ENCODE measurements at regions not wholly inside any gene's neighbourhood (a gene's known extent, or its start where the extent isn't known, plus 50 kb on each side); places are given as distances from the start of the nearest gene placed in this dataset.

DNA sequence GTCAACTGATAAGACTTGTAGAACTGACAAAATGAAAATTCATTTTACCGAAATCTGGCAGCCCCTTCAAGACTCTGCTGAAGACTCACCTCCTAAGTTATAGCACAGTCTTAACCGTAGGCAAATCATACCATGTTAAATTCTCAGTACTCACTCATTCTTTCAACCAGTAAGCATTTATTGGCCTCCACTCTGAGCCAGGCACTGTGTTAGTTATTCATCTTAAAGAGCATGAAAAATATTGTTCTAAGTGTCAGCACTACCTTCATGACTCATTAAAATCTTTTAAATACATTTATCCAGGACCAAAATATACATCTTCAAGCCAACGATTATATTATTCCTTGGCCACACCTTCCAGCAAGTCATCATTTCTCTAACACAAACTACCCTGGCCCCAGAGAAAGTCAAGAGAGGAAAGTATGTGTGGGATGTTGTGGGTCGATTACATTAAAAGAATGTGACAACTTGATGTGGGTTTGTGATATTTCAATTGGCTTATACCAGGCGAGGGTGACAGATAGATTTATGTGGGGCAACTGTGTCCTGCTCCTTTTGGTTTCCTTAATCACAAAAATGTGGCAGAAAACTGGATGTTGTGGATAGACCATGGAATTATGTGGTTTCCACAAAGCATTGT is 55.0 kb downstream of the TMEM30B start:
- H2BK120ac ChIP-seq (ENCODE audit: low read depth, low read length) = no peak overlapping the region
- no peak overlapping the region for H3K18ac ChIP-seq (ENCODE audit: low read depth in 1 of 2, low read length in 2 of 2)
- H3K4ac ChIP-seq (ENCODE audit: low read depth in 1 of 2, low read length in 2 of 2) = no peak overlapping the region
- WGBS = 61% methylated on average over 5 of the region's 5 CpGs
- H3K36me3 ChIP-seq (ENCODE audit: control insufficient read depth in 1 of 2, insufficient read depth in 2 of 2, low read depth in 1 of 2, low read length in 2 of 2) = no peaks in the 10 kb centered on the region
- no peak overlapping the region for H4K91ac ChIP-seq (ENCODE audit: low read length)
- no peak overlapping the region for H3K23ac ChIP-seq (ENCODE audit: low read length in 2 of 2)
- H2AFZ ChIP-seq (ENCODE audit: low read depth, low read length) = no peak overlapping the region
- H4K8ac ChIP-seq (ENCODE audit: low read length) = no peak overlapping the region
- no peaks in the 10 kb centered on the region for H3K79me1 ChIP-seq (replicated peaks; ENCODE audit: low read length, poor library complexity, severe bottlenecking)
- H3K4me3 ChIP-seq (ENCODE audit: insufficient read depth in 1 of 2, low read depth in 1 of 2, low read length in 2 of 2) = no peak overlapping the region
- H3K4me2 ChIP-seq (ENCODE audit: low read length, poor library complexity, severe bottlenecking) = no peak overlapping the region
- no peak overlapping the region for H3K27ac ChIP-seq (ENCODE audit: low read length, poor library complexity, severe bottlenecking)
- H2BK15ac ChIP-seq (ENCODE audit: low read depth, poor library complexity, severe bottlenecking) = no peak overlapping the region
- H2BK12ac ChIP-seq (ENCODE audit: low read length in 2 of 2) = no peak overlapping the region
- no peak overlapping the region for H3K14ac ChIP-seq (ENCODE audit: low read length in 2 of 2)
- H3K4me1 ChIP-seq (ENCODE audit: control insufficient read depth, insufficient read depth, low read depth, low read length) = no peaks in the 10 kb centered on the region
- no peak overlapping the region for H2BK5ac ChIP-seq (ENCODE audit: low read depth, low read length, poor library complexity, severe bottlenecking)
- no peak overlapping the region for H3K9ac ChIP-seq (ENCODE audit: low read length)
- no peak overlapping the region for H2AK5ac ChIP-seq (ENCODE audit: low read length, severe bottlenecking)
- peaks cover 0 to 7% of the 10 kb centered on the region in 2 experiments for H3K27me3 ChIP-seq (ENCODE audit: control insufficient read depth in 1 of 2, insufficient read depth in 1 of 2, low read length in 2 of 2)
- no peak for DNase-seq
- H3K9me3 ChIP-seq (ENCODE audit: control insufficient read depth, low read length) = no peaks in the 10 kb centered on the region

DNA sequence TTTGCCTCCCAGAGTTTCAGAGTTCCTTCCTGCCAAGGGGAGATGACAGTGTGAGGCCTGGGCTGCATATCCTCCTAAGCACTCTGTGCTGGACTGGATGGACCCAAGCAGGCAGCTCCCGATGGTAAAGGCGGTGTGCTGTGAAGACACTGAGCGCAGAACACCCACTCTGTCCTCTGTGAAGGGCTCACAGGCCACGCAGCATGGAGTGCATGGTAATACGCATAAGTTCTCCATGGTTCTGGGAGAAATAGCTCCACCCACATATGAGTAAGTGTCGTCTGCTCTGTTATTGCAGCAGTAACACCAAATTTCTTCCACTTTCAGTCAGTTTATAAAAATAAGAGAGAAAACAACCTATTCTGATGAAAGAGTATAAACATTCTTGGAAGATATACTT is 55.8 kb downstream of the TMEM30B start:
- Histone ChIP-seq H3K4me3 (ENCODE audit: insufficient read depth in 1 of 2, low read depth in 1 of 2, low read length in 2 of 2) (no peak overlapping the region), H2AFZ (ENCODE audit: low read depth, low read length) (no peak overlapping the region), H3K27me3 (ENCODE audit: control insufficient read depth in 1 of 2, insufficient read depth in 1 of 2, low read length in 2 of 2) (peaks cover 0 to 7% of the 10 kb centered on the region in 2 experiments), H3K14ac (ENCODE audit: low read length in 2 of 2) (no peak overlapping the region), H2BK12ac (ENCODE audit: low read length in 2 of 2) (no peak overlapping the region), H2AK5ac (ENCODE audit: low read length, severe bottlenecking) (no peak overlapping the region), H3K27ac (ENCODE audit: low read length, poor library complexity, severe bottlenecking) (no peak overlapping the region), H2BK120ac (ENCODE audit: low read depth, low read length) (no peak overlapping the region), H4K91ac (ENCODE audit: low read length) (no peak overlapping the region), H2BK15ac (ENCODE audit: low read depth, poor library complexity, severe bottlenecking) (no peak overlapping the region), H3K9ac (ENCODE audit: low read length) (no peak overlapping the region), H3K4me2 (ENCODE audit: low read length, poor library complexity, severe bottlenecking) (no peak overlapping the region), H3K4ac (ENCODE audit: low read depth in 1 of 2, low read length in 2 of 2) (no peak overlapping the region), H3K36me3 (ENCODE audit: control insufficient read depth in 1 of 2, insufficient read depth in 2 of 2, low read depth in 1 of 2, low read length in 2 of 2) (no peaks in the 10 kb centered on the region), H4K8ac (ENCODE audit: low read length) (no peak overlapping the region), H3K18ac (ENCODE audit: low read depth in 1 of 2, low read length in 2 of 2) (no peak overlapping the region), H3K23ac (ENCODE audit: low read length in 2 of 2) (no peak overlapping the region), H3K79me1 (replicated peaks; ENCODE audit: low read length, poor library complexity, severe bottlenecking) (no peaks in the 10 kb centered on the region), H2BK5ac (ENCODE audit: low read depth, low read length, poor library complexity, severe bottlenecking) (no peak overlapping the region), H3K4me1 (ENCODE audit: control insufficient read depth, insufficient read depth, low read depth, low read length) (no peaks in the 10 kb centered on the region), H3K9me3 (ENCODE audit: control insufficient read depth, low read length) (no peaks in the 10 kb centered on the region)
- WGBS = 96% methylated on average over 5 of the region's 6 CpGs
- no peak for DNase-seq

- Histone ChIP-seq H3K4me3 (ENCODE audit: insufficient read depth in 1 of 2, low read depth in 1 of 2, low read length in 2 of 2) (no peak overlapping the region), H3K4ac (ENCODE audit: low read depth in 1 of 2, low read length in 2 of 2) (no peak overlapping the region), H2BK15ac (ENCODE audit: low read depth, poor library complexity, severe bottlenecking) (no peak overlapping the region), H2BK12ac (ENCODE audit: low read length in 2 of 2) (no peak overlapping the region), H4K91ac (ENCODE audit: low read length) (no peak overlapping the region), H3K36me3 (ENCODE audit: control insufficient read depth in 1 of 2, insufficient read depth in 2 of 2, low read depth in 1 of 2, low read length in 2 of 2) (no peaks in the 10 kb centered on the region), H3K79me1 (replicated peaks; ENCODE audit: low read length, poor library complexity, severe bottlenecking) (no peaks in the 10 kb centered on the region), H3K9ac (ENCODE audit: low read length) (no peak overlapping the region), H3K9me3 (ENCODE audit: control insufficient read depth, low read length) (no peaks in the 10 kb centered on the region), H3K27ac (ENCODE audit: low read length, poor library complexity, severe bottlenecking) (no peak overlapping the region), H3K18ac (ENCODE audit: low read depth in 1 of 2, low read length in 2 of 2) (no peak overlapping the region), H3K14ac (ENCODE audit: low read length in 2 of 2) (no peak overlapping the region), H2BK5ac (ENCODE audit: low read depth, low read length, poor library complexity, severe bottlenecking) (no peak overlapping the region), H2BK120ac (ENCODE audit: low read depth, low read length) (no peak overlapping the region), H2AFZ (ENCODE audit: low read depth, low read length) (no peak overlapping the region), H2AK5ac (ENCODE audit: low read length, severe bottlenecking) (no peak overlapping the region), H4K8ac (ENCODE audit: low read length) (no peak overlapping the region), H3K4me1 (ENCODE audit: control insufficient read depth, insufficient read depth, low read depth, low read length) (no peaks in the 10 kb centered on the region), H3K27me3 (ENCODE audit: control insufficient read depth in 1 of 2, insufficient read depth in 1 of 2, low read length in 2 of 2) (no peaks in the 10 kb centered on the region), H3K4me2 (ENCODE audit: low read length, poor library complexity, severe bottlenecking) (no peak overlapping the region), H3K23ac (ENCODE audit: low read length in 2 of 2) (no peak overlapping the region)
- no peak for DNase-seq
Measured at GRCh38 chr14:61223552-61223951, 57.6 kb downstream of the TMEM30B start.

DNA sequence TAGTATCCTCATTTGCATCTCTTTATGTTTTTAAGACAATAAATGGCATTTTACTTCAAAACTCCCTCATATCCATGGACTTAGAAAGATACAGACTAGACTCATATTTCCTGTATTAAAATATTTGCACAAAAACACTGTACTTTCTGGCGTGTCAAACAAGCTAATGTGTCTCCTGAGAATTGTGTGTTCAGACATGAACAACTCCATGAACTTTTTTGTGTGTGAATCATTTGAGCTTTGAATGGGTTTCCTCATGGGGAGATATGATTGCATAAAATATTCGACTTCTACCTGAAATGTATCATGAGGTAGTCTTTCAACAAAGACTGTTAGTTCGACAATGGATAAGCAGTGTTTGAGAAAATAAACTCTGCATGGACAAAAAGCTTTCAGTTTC is 58.8 kb downstream of the TMEM30B start:
- no peak overlapping the region for H2BK120ac ChIP-seq (ENCODE audit: low read depth, low read length)
- no peak overlapping the region for H4K91ac ChIP-seq (ENCODE audit: low read length)
- H3K9ac ChIP-seq (ENCODE audit: low read length) = no peak overlapping the region
- no peak overlapping the region for H2AFZ ChIP-seq (ENCODE audit: low read depth, low read length)
- H2AK5ac ChIP-seq (ENCODE audit: low read length, severe bottlenecking) = no peak overlapping the region
- no peaks in the 10 kb centered on the region for H3K36me3 ChIP-seq (ENCODE audit: control insufficient read depth in 1 of 2, insufficient read depth in 2 of 2, low read depth in 1 of 2, low read length in 2 of 2)
- WGBS = 82% methylated on average over 3 of the region's 3 CpGs
- no peak overlapping the region for H3K4me3 ChIP-seq (ENCODE audit: insufficient read depth in 1 of 2, low read depth in 1 of 2, low read length in 2 of 2)
- H3K27ac ChIP-seq (ENCODE audit: low read length, poor library complexity, severe bottlenecking) = no peak overlapping the region
- no peak overlapping the region for H3K4me2 ChIP-seq (ENCODE audit: low read length, poor library complexity, severe bottlenecking)
- no peaks in the 10 kb centered on the region for H3K79me1 ChIP-seq (replicated peaks; ENCODE audit: low read length, poor library complexity, severe bottlenecking)
- no peaks in the 10 kb centered on the region for H3K9me3 ChIP-seq (ENCODE audit: control insufficient read depth, low read length)
- H2BK12ac ChIP-seq (ENCODE audit: low read length in 2 of 2) = no peak overlapping the region
- no peak overlapping the region for H2BK5ac ChIP-seq (ENCODE audit: low read depth, low read length, poor library complexity, severe bottlenecking)
- no peaks in the 10 kb centered on the region for H3K4me1 ChIP-seq (ENCODE audit: control insufficient read depth, insufficient read depth, low read depth, low read length)
- H3K27me3 ChIP-seq (ENCODE audit: control insufficient read depth in 1 of 2, insufficient read depth in 1 of 2, low read length in 2 of 2) = no peaks in the 10 kb centered on the region
- no peak for DNase-seq
- H3K14ac ChIP-seq (ENCODE audit: low read length in 2 of 2) = no peak overlapping the region
- H3K4ac ChIP-seq (ENCODE audit: low read depth in 1 of 2, low read length in 2 of 2) = no peak overlapping the region
- H3K18ac ChIP-seq (ENCODE audit: low read depth in 1 of 2, low read length in 2 of 2) = no peak overlapping the region
- H4K8ac ChIP-seq (ENCODE audit: low read length) = no peak overlapping the region
- no peak overlapping the region for H2BK15ac ChIP-seq (ENCODE audit: low read depth, poor library complexity, severe bottlenecking)
- no peak overlapping the region for H3K23ac ChIP-seq (ENCODE audit: low read length in 2 of 2)
